Skeletal muscle cell (primary cell): ENCODE measurements at regions not wholly inside any gene's neighbourhood (a gene's known extent, or its start where the extent isn't known, plus 50 kb on each side); places are given as distances from the start of the nearest gene placed in this dataset.

Experiments
- DNase-seq: peaks from one replicate; pipeline ENCODE4 v3.0.0-alpha.2; 2010; ENCODE audit warnings: low read depth
- H3K4me3 ChIP-seq: 2 replicates; pipeline ENCODE4 v1.5.1; 2011; ENCODE audit warnings: low read depth, mild to moderate bottlenecking, control low read depth, low read length, moderate library complexity

GRCh38 chr15:35827141-35827540, 281.2 kb upstream of the DPH6 start:
- no peak overlapping the region for H3K4me3 ChIP-seq
- no peak for DNase-seq

- no peak overlapping the region for H3K4me3 ChIP-seq
- no peak for DNase-seq
Measured at GRCh38 chr15:35827911-35828310, 281.9 kb upstream of the DPH6 start.

- DNase-seq, result no peak
Measured at GRCh38 chr15:35833581-35833980, 287.6 kb upstream of the DPH6 start.

DNA sequence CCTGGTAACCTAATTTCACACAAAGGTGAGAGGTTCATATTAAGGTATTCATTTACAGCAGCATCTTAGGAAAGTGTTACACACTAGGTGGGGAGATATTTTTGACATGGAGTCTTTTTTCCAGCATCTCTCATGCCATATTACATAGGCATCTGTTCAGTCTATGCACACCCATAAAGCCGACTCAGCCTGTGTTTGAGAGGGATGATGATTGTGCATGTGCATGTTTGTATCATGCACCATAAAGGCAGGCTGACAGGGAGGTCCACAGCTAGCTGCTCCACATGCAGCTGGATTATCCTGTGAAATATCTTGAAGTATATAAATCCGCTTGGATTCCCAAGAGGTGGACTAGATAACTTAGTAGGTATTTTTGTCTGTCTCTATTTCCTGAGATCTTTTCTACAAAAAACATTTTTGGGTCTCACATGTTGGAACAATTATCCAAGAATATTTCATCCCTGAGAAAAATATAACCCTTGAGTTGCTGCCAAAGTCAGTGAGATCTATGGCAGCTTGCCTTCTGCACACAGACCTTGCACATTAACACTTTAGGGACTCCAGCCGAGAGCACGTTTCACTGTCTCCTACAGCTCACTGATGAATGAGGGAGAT, 288.4 kb upstream of the DPH6 start:
- H3K4me3 ChIP-seq, result no peak overlapping the region
- DNase-seq, result no peak

More at GRCh38 chr15:35833581-35833980, 287.6 kb upstream of the DPH6 start:
- H3K4me3 ChIP-seq, result no peak overlapping the region

- H3K4me3 ChIP-seq, result no peak overlapping the region
- DNase-seq, result no peak
Measured at GRCh38 chr15:35834866-35835265, 288.9 kb upstream of the DPH6 start.

- DNase-seq, result no peak
- no peak overlapping the region for H3K4me3 ChIP-seq
Measured at GRCh38 chr15:35838424-35839111, 292.6 kb upstream of the DPH6 start.

DNA sequence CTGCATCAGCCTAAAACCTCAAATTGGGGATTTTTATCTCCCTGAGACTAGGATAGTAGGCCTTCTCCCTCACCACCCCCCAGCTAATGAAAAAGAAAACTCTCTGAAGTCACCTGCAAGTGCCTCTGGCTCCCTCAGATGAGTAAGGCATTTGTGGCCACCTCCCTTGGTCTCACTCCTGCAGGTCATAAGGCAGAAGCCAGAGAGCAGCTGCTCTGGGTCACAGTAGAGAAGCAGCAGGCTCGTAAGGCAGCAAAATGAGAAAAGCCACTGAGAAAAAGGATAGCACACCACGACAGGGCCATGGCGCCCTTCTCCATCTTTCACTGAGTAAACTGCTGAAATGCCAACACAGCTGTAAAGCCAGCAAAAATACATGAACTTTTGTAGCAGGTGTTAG, 296.7 kb upstream of the DPH6 start:
- no peak for DNase-seq

GRCh38 chr15:35843498-35843897, 297.5 kb upstream of the DPH6 start:
- no peak overlapping the region for H3K4me3 ChIP-seq
- no peak for DNase-seq

More for the DNA sequence above, 296.7 kb upstream of the DPH6 start:
- H3K4me3 ChIP-seq, result no peak overlapping the region

GRCh38 chr15:35850284-35850683, 304.3 kb upstream of the DPH6 start:
- H3K4me3 ChIP-seq, result no peak overlapping the region
- no peak for DNase-seq

- no peak overlapping the region for H3K4me3 ChIP-seq
- no peak for DNase-seq
Measured at GRCh38 chr15:35851491-35851890, 305.5 kb upstream of the DPH6 start.

- H3K4me3 ChIP-seq, result no peak overlapping the region
- no peak for DNase-seq
Measured at GRCh38 chr15:35852818-35853624, 307.1 kb upstream of the DPH6 start.

DNA sequence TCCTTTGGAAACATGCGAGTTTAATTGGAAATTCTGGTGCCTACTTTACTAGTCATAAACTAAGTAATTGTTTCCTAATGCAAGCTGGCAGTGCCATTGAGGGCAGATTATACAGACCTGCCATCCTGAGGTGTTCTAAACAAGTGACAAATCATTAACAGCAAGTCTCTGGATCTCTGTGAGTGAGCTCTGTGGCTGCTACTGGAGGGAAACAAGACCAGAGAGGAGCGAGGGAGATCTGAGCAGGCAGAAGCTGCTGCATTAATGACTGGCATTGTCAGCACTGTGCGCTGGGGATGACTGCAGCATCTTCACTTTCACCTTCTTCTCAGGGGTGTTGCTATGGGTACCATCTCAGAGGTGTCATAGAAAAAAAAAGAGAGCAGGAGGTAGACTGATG, 308.4 kb upstream of the DPH6 start:
- H3K4me3 ChIP-seq, result no peak overlapping the region
- no peak for DNase-seq

- DNase-seq, result no peak
- H3K4me3 ChIP-seq, result no peak overlapping the region
Measured at GRCh38 chr15:35857567-35858226, 311.7 kb upstream of the DPH6 start.

DNA sequence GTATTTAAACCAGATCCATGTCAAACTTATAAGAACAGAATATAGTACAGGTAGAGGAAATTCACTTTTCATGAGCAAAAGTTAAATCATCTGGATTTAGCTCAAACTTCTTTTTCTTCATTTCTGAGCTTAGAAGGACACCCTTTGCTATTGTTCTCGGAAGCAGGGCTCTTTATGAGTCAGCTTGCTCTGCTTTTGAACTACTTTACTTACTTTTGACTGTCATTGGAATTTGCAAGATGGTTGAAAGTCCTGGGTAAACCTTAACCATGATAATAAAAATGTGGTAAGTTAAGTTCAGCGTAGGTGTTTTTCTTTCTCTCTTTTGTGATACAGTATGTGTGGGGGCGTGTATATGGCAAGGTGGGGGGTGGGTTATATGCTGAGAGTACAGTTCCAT, 312.7 kb upstream of the DPH6 start:
- no peak overlapping the region for H3K4me3 ChIP-seq
- DNase-seq, result no peak

DNA sequence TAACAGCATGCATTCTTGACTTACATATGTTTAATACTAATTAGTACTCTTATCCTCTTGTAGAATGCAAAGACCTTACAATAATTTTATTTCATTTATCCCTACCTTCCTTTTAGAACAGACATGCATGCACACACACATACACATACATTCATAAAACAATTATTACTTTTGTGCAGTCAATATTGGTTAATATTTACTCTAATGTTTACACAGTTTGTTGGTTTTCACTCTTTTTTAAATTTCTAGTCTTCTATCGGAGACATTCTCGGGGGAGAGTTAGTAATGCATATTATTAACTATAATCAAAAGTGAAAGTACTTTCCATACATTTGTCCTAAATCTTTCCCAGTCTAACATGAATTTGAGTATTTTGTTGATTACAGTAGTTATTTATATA, 317.7 kb upstream of the DPH6 start:
- DNase-seq, result no peak
- no peak overlapping the region for H3K4me3 ChIP-seq

DNA sequence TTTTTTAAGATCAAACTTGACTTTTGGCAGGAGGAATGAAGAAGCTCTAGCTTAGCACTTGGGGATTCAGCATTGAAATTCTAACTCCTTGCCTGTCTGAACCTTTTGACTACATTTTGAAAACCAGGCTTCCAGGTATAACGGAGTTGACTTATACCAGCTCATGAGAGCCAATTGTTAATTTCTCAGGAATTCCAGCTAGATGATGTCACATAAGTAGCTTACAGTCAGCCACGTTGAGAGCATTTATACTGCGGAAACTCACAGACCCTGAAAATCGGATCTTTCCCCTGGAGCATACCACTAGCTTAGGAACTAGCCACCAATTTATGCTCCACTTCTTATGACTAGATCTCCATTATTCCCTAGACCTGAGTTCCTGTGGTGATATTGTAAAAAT, 321.4 kb upstream of the DPH6 start:
- H3K4me3 ChIP-seq, result no peak overlapping the region
- DNase-seq, result no peak

DNA sequence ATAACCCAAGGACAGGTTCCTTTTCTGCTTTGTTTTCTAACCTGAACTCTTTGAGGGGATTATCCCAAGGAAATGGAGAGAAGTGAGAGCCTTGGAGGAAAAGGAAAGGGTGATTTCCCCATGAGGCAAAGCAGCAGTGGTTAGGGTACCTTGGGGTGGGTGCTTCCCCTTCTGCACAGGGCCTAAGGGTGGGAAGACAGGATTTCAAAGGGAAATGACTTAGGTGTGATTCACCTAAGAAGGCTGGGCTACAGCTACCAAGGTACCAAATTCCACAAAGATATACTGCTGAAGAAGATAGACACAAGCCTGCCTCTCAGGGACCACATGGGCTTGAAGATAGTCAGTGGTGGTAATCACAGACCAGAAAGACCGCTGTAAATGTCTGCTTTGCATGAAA, 325.3 kb upstream of the DPH6 start:
- DNase-seq, result no peak
- no peak overlapping the region for H3K4me3 ChIP-seq

DNA sequence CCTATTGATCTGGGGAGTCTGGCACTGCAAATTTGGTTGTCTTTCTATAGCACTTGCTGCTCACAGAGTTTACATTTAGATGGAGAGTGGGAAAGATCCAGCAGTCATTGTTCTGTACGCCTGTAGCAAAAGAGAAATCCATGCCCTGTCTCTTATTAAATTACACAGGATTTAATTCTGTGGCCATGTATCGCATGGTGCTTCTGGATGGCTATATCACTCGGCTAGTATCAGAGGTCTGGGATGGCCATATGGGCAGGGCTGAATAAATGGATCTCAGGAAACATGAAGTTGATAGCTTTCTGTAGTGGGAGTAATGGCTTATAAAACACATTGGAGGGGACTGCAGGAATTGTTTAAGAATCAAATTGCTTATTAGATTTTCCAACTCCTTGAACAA, 325.8 kb upstream of the DPH6 start:
- H3K4me3 ChIP-seq, result no peak overlapping the region

GRCh38 chr15:35872577-35872976, 326.6 kb upstream of the DPH6 start:
- H3K4me3 ChIP-seq, result no peak overlapping the region
- DNase-seq, result no peak

More for the DNA sequence above, 325.8 kb upstream of the DPH6 start:
- no peak for DNase-seq

DNA sequence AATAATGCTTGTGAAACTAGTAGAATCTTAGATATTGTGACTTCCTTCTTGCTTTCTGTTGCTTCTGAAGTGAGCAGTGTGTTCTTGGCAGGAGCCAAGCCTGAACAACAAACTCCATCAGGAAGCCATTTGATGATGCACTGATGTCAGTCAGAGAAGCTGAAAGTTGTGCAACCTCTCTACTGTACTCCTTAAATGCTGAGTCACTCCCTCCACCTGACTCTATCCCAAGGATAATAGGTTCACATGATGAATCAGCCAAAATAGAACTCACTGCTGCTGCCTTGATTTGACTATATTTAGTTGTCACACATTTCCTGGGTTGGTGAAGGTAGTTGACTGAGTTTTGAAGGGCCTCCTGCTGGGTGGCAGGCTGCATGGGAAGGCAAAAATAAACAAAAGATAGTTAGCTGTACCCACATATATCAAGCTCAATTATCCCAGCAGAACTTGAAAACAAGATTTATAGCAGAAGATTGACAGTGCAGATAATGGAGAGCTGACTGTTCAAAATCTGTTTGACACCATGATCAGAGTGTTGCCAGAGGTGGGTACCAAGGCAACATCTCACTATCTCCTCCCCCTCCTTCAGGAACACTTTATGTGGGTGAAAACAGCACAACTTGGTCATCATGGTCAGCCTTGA, 328.4 kb upstream of the DPH6 start:
- peak; percentile 96 for DNase-seq
- no peak overlapping the region for H3K4me3 ChIP-seq
